NK-92 (cell line): ENCODE measurements at regions not wholly inside any gene's neighbourhood (a gene's known extent, or its start where the extent isn't known, plus 50 kb on each side); places are given as distances from the start of the nearest gene placed in this dataset.

Source experiments
- DNase-seq: peaks from one replicate; lab custom pipeline; 2025; ENCODE audit not compliant: unreplicated experiment; lab: John Stamatoyannopoulos, UW

DNA sequence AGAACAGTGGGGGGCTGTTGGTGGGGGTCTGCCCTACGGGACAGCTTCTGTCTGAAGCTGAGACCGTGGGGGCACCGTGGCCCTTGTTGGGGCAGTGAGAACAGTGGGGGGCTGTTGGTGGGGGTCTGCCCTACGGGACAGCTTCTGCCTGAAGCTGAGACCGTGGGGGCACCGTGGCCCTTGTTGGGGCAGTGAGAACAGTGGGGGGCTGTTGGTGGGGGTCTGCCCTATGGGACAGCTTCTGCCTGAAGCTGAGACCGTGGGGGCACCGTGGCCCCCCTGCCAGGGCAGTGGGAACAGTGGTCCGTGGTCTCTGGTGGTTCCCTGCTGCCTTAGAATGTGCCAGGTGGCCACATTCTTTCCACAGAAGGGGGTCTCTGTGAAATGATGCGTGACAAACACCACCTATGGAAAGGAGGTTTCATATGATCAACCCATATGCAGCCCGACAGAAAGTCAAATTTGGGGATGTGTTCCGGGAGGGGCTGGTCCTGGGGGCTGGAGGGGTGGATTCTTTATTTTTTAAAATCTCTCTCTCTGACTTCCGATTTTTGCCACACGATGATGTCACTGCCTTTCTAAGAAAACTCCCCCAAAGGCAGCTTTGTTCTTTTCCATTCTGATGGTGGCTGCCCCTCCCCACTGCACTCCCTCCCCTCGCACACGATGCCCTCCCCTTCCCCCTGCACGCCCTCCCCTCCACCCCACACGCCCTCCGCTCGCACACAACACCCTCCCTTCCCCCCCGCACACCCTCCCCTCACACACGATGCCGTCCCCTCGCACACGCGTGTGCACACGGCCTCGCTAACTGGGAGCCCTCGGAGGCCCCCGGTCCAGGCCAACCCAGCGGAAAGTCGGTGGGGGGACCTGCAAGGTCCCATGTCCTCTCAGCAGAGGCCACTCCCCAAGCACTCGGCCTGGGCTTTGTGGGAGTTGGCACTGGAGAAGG, 1186.5 kb downstream of the BRD1 start:
- DNase-seq, result no peak

- no peak for DNase-seq
Observed at GRCh38 chr22:48639896-48640748, 1187.6 kb downstream of the BRD1 start.

DNA sequence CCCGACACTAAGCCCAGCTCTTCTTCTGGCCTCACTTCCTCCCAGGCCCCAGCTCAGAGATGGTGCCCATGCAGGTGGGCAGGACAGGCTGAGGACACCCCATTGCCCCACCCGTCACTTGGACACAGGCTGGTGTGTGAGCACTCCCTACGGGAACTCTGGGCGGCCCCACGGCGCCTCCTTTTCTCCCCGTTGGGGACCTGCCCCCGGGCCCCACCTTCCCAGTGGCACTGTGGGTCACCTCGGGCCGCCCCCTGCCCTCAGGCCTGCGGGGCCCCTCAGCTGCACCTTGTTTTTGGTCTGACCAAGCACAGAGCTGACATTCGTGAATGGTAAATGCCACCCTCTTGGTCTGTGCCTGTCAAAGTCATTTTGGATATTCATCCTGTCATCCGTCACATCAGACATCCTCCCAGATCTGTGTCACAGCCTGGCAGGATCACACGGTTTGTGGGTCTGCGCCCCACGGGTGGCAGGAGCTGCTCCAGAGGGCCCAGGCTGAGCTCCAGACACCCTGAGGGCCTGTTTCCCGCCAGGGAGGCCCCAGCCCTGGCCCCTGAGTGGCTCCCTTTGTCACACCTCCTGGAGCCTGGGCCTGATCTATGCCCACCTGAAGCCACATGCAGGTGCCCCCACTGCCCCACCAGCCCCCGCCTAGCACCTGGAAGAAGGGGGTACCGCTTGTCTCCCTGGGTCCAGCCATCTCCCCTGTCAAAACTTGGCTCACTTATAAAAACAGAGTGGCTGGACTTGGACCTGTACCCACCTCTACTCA, 1188.5 kb downstream of the BRD1 start:
- DNase-seq, result no peak

GRCh38 chr22:48637231-48637630, 1190.4 kb downstream of the BRD1 start:
- no peak for DNase-seq

GRCh38 chr22:48636746-48637145, 1190.9 kb downstream of the BRD1 start:
- DNase-seq, result no peak

DNA sequence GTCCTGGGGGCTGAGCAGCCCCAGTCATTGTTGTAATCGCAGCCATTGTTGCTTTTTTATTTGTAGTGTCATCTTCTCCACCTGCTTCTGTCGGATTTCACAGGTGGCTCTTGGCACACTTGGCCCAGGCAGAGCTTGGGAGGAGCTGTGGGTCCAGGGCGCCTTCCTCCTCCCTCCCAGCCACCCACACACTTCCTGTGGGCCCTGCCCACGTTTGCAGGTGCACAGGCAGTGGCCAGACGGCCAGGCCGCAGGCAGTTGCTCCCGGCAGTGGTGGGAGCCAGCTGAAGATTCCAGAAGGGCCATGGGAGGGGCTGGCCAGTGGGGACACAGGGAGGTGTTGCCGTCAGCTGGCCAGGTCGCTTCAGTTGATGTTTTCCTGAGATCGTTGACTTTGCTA, 1191.9 kb downstream of the BRD1 start:
- no peak for DNase-seq

- DNase-seq, result no peak
Observed at GRCh38 chr22:48635031-48635430, 1192.6 kb downstream of the BRD1 start.

- no peak for DNase-seq
Observed at GRCh38 chr22:48633996-48634836, 1193.5 kb downstream of the BRD1 start.

GRCh38 chr22:48632646-48633246, 1194.9 kb downstream of the BRD1 start:
- DNase-seq, result no peak

DNA sequence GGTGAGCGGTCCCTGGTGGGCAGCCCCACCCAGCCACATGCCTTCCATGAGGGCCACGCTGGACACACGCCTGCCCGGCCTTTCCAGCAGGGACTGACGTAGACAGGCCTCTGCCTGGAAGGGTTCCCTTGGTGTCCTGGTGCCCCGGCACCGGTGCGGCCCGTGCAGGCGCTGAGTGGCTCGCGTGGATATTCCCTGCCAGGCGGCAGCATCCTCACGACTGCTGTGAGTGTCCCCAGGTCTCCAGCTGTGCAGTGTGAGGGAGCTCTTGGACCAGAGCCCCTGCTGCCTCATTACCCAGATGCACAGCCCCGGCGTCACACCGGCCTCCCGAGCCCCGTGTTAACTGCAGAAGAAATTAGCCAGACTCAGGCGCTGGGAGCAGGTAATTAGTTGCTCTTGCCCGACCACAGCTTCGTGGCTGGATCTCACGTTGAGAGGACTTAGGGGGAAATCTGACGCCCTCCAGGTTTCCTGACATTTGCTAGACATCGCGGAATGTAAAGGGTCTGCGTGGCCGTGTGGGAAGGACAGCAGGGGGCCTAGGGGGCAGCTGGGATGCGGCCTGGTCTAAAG, 1196.3 kb downstream of the BRD1 start:
- no peak for DNase-seq

DNA sequence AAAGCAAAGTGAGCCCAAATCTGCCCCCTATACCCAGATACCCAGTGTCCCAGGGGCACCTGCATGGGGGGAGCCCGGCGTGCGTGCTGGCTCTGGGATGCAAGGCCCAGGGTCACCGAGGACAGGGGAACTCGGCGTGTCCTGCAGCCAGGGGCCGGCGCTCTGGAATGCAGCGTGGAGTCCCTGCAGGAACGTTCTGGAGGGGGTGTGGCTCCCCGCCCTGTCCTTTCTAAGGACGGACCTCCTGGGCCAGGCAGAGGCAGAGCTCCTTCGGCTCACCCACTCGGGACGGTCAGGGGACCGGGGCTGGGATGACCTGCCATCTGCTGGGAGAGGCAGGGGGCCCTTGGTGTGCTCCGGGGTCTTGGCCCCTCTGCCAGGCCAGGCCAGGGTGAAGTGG, 1196.8 kb downstream of the BRD1 start:
- DNase-seq, result no peak

DNA sequence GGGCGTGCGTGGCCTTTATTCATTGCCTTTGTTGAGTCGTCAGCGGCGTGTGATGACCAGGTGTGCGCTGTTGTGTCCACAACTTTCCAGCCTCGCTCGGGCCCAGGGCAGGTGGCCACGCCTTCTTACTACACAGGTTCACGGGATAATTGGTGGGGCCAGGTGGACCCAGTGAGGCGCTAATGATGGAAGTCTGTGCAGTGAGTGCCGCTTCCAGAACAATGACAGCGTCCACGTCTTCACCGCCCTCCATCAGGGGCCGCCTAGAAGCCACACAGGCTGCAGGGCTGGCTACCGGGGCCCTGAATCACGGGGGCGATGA, 1197.3 kb downstream of the BRD1 start:
- DNase-seq, result no peak

GRCh38 chr22:48629631-48630432, 1197.8 kb downstream of the BRD1 start:
- no peak for DNase-seq

DNA sequence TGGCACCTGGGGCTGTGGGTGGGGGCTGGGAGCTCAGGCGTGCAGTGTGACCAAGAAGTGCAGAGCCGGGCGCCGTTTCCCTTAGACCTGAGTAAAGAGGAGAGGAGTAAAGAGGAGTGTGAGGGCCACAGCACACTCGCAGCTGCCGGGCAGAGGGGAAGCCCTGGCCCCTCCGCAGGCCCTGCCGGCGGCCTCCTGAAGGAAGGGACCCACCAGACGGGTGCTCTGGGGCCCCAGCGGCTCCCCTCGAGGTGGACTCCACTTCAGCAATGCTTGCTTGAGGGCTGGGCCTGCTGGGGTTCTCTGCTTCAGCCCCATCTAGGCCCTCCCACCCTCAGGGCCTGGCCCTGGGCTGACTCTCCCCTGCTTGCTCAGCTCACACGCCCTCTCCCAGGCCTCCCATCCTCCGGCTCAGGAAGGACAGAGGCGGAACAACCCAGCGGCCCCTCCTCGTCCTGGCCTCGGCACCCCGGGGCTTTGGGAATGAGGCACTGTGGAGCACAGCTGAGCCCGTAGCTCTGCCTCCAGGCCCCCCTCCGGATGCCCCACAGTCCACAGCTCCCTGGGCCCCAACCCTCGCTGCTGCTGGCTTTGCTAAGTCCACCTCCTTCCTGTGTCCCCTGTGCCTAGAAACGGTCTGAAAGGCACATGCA, 1198.7 kb downstream of the BRD1 start:
- DNase-seq, result no peak

DNA sequence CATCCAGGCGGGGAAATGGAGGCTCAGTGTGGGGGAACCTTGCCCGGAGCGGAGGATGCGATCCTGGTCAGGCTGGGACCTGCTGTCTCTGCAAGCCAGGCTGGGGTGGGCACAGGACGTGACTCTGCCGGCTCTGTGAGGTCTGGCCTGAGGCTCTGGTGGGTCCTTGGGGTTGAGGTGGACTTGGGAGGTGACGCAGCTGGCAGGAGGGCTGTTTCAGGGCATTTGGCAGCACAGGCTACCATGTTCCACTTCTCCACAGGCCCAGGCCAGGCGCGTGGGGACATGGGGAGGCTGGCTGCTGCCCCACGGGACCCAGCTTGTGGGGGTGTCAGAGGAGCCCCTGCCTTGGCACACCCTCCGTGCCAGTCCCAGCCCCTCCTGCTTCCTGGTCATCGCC, 1199.7 kb downstream of the BRD1 start:
- no peak for DNase-seq

DNA sequence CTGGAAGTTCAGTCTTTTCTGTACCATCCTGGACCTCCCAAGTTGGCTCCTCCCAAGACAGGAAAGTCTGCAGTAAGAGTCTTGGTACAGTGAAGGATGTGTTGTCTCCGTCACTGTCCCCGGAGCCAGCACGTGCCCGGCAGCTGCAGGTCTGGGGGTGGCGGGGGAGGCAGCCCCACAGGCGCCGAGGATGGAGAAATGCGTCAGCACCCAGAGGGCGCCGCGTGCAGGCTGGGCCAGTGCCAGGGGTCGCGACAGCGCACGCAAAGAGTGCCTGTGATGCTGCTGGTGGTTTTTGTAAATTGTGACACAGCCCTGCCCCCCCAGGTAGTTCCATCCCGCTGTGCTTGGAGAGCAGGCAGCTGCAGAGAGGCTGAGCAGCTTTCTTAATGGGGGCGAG, 1200.5 kb downstream of the BRD1 start:
- no peak for DNase-seq

DNA sequence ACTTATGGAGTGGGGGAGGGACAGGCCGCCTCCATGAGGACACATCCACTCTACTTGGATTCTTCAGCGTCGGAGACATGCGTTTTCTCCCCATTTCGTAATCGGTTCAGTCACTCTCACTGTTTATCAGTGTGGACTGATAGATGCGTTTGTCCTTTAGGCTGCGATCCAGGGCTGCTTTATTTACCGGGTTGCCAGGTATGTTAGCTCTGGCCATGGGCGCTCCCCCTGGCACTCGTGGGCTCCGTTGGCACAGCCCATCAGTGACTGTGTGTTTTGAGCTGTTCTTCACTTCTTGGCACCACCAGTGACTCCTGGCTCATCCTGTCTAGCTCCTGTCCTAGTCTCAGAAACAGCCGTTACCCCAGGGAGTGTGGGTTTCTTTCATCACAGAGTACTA, 1203.3 kb downstream of the BRD1 start:
- DNase-seq, result no peak

DNA sequence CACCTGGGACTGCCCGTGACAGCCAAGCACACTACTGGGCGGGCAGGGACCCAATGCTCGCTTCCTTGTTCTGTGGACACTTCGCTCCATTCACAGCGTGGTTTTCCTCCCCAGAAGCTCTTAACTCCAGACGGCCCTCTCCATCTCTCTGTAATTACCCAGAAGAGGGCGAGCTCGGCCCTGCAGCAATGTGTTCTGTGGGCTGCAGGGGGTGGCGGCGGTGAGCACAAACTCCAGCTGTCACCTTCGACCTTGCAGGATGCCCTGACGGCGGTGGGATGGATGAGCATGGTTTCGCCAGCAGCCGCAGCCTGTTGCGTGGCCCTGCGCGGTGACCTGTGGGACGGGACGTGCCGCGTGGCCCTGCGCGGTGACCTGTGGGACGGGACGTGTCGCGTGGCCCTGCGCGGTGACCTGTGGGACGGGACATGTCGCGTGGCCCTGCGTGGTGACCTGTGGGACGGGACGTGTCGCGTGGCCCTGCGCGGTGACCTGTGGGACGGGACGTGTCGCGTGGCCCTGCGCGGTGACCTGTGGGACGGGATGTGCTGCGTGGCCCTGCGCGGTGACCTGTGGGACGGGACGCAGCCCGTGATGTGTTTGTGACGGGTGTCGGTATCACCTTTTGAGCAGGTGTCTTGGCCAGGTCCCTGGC, 1204.7 kb downstream of the BRD1 start:
- DNase-seq, result no peak
